Suprapubic skin (tissue), 4 donors: ENCODE measurements at regions not wholly inside any gene's neighbourhood (a gene's known extent, or its start where the extent isn't known, plus 50 kb on each side); places are given as distances from the start of the nearest gene placed in this dataset.

ENCODE experiments used
- DNase-seq, 2 donors: peaks; one replicate each; pipeline ENCODE4 v3.0.0-alpha.2; 2019; ENCODE audit warnings: low spot score in 2 of 2
- H3K27ac ChIP-seq: fragments of 200-600 bp; sonication (generic); one replicate; pipeline ENCODE4 v1.5.1; 2019
- H3K27me3 ChIP-seq: fragments of 200-600 bp; sonication (generic); one replicate; pipeline ENCODE4 v1.5.1; 2019
- H3K36me3 ChIP-seq: fragments of 200-600 bp; sonication (generic); one replicate; pipeline ENCODE4 v1.5.1; 2019
- H3K4me1 ChIP-seq: fragments of 200-600 bp; sonication (generic); one replicate; pipeline ENCODE4 v1.5.1; 2019
- H3K4me3 ChIP-seq: fragments of 200-600 bp; sonication (generic); one replicate; pipeline ENCODE4 v1.5.1; 2019; ENCODE audit warnings: mild to moderate bottlenecking
- H3K9me3 ChIP-seq: fragments of 200-600 bp; sonication (generic); one replicate; pipeline ENCODE4 v1.5.1; 2019
- CTCF ChIP-seq, 2 donors: fragments of 200-600 bp in 1 of 2; fragments of 450-650 bp in 1 of 2; sonication (generic) in 1 of 2; IDR thresholded peaks; one replicate each; pipeline ENCODE4 v1.5.1; 2016 to 2019; ENCODE audit warnings: antibody characterized with exemption in 2 of 2, mild to moderate bottlenecking in 1 of 2, moderate library complexity in 1 of 2
- EP300 ChIP-seq: sonication (generic); formaldehyde crosslinking; IDR thresholded peaks from one replicate; pipeline ENCODE4 v1.6.1; 2017; ENCODE audit warnings: antibody characterized with exemption
- POLR2A ChIP-seq, 2 donors: fragments of 450-650 bp; IDR thresholded peaks; one replicate each; pipeline ENCODE4 v1.6.1; 2017; ENCODE audit warnings: antibody characterized with exemption in 2 of 2, mild to moderate bottlenecking in 2 of 2, moderate library complexity in 2 of 2
- POLR2AphosphoS5 ChIP-seq, 3 donors: sonication (generic); formaldehyde crosslinking; IDR thresholded peaks; one replicate each; pipeline ENCODE4 v1.6.1; 2017; ENCODE audit warnings: antibody characterized with exemption in 3 of 3
- WGBS: methylation state at CpG from one replicate; pipeline ENCODE4 v1.1.5; 2018; 5-methylcytosine and 5-hydroxymethylcytosine counted together

- DNase-seq, result no peak
- Histone ChIP-seq H3K36me3 (no peaks in the 10 kb centered on the region), H3K27ac (no peak overlapping the region), H3K4me3 (no peak overlapping the region), H3K9me3 (no peaks in the 10 kb centered on the region), H3K4me1 (peaks cover 9% of the 10 kb centered on the region), H3K27me3 (peaks cover 3% of the 10 kb centered on the region)
- no peak for TF ChIP-seq POLR2A (IDR thresholded peaks at IDR 0.05)
- TF ChIP-seq CTCF (IDR thresholded peaks at IDR 0.05), result no peak
- no peak for TF ChIP-seq EP300
- TF ChIP-seq POLR2AphosphoS5 (IDR thresholded peaks at IDR 0.05), result no peak
- WGBS, result 86% methylated on average over 4 of the region's 4 CpGs
These were observed 184.5 kb upstream of the NFE2L3 start for GRCh38 chr7:25967278-25968204.

GRCh38 chr7:25968205-25968993, 183.6 kb upstream of the NFE2L3 start:
- TF ChIP-seq POLR2AphosphoS5 (IDR thresholded peaks at IDR 0.05) (no peak), POLR2A (IDR thresholded peaks at IDR 0.05) (no peak), EP300 (no peak), CTCF (IDR thresholded peaks at IDR 0.05) (no peak)
- no peak overlapping the region for H3K27ac ChIP-seq
- WGBS, result 87% methylated on average over 24 of the region's 24 CpGs

GRCh38 chr7:25970356-25970755, 181.6 kb upstream of the NFE2L3 start:
- Histone ChIP-seq H3K27me3 (no peaks in the 10 kb centered on the region), H3K9me3 (no peaks in the 10 kb centered on the region), H3K27ac (no peak overlapping the region), H3K4me1 (peaks cover 2% of the 10 kb centered on the region), H3K4me3 (no peak overlapping the region), H3K36me3 (no peaks in the 10 kb centered on the region)
- WGBS, result 83% methylated on average over 4 of the region's 4 CpGs
- DNase-seq, result no peak
- TF ChIP-seq CTCF (IDR thresholded peaks at IDR 0.05), result no peak
- TF ChIP-seq POLR2A (IDR thresholded peaks at IDR 0.05), result no peak
- TF ChIP-seq EP300, result no peak
- no peak for TF ChIP-seq POLR2AphosphoS5 (IDR thresholded peaks at IDR 0.05)

More at GRCh38 chr7:25968205-25968993, 183.6 kb upstream of the NFE2L3 start:
- Histone ChIP-seq H3K4me1 (peaks cover 9% of the 10 kb centered on the region), H3K4me3 (no peak overlapping the region), H3K36me3 (no peaks in the 10 kb centered on the region), H3K27me3 (peaks cover 3% of the 10 kb centered on the region), H3K9me3 (no peaks in the 10 kb centered on the region)
- no peak for DNase-seq

- Histone ChIP-seq H3K4me1 (no peaks in the 10 kb centered on the region), H3K4me3 (no peak overlapping the region), H3K27me3 (no peaks in the 10 kb centered on the region), H3K9me3 (no peaks in the 10 kb centered on the region), H3K27ac (no peak overlapping the region), H3K36me3 (no peaks in the 10 kb centered on the region)
- no peak for TF ChIP-seq POLR2A (IDR thresholded peaks at IDR 0.05)
- WGBS, result 74% methylated on average over 5 of the region's 5 CpGs
- DNase-seq, result no peak
These were observed 181.1 kb upstream of the NFE2L3 start for GRCh38 chr7:25970911-25971310.

GRCh38 chr7:25976630-25977029, 175.4 kb upstream of the NFE2L3 start:
- H3K36me3 ChIP-seq, result no peaks in the 10 kb centered on the region
- DNase-seq, result no peak
- H3K4me1 ChIP-seq, result no peaks in the 10 kb centered on the region
- TF ChIP-seq POLR2A (IDR thresholded peaks at IDR 0.05) (no peak), POLR2AphosphoS5 (IDR thresholded peaks at IDR 0.05) (no peak), CTCF (IDR thresholded peaks at IDR 0.05) (no peak), EP300 (no peak)
- no peak overlapping the region for H3K4me3 ChIP-seq
- no peaks in the 10 kb centered on the region for H3K27me3 ChIP-seq
- peaks cover 5% of the 10 kb centered on the region for H3K9me3 ChIP-seq
- H3K27ac ChIP-seq, result no peak overlapping the region
